ENCODE measurements at regions not wholly inside any gene's neighbourhood (a gene's known extent, or its start where the extent isn't known, plus 50 kb on each side); places are given as distances from the start of the nearest gene placed in this dataset.

DNA sequence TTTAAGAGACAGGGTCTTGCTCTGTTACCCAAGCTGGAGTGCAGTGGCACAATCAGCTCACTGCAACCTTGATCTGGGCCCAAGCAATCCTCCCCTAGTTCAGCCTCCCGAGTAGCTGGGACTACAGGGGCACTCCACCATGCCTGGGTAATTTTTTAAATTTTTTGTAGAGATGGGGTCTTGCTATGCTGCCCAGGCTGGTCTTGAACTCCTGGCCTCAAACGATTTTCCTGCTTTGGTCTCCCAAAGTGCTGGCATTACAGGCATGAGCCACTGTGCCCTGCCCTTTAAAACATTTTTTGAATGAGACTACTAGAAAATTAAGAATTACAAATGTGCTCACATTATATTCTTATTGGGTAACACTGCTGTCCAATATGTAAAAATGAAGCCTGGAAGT, 161.7 kb upstream of the FAM20A start:
- TF ChIP-seq, protein P1, sequence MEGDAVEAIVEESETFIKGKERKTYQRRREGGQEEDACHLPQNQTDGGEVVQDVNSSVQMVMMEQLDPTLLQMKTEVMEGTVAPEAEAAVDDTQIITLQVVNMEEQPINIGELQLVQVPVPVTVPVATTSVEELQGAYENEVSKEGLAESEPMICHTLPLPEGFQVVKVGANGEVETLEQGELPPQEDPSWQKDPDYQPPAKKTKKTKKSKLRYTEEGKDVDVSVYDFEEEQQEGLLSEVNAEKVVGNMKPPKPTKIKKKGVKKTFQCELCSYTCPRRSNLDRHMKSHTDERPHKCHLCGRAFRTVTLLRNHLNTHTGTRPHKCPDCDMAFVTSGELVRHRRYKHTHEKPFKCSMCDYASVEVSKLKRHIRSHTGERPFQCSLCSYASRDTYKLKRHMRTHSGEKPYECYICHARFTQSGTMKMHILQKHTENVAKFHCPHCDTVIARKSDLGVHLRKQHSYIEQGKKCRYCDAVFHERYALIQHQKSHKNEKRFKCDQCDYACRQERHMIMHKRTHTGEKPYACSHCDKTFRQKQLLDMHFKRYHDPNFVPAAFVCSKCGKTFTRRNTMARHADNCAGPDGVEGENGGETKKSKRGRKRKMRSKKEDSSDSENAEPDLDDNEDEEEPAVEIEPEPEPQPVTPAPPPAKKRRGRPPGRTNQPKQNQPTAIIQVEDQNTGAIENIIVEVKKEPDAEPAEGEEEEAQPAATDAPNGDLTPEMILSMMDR (IDR thresholded peaks at IDR 0.05), result no peak
- no peak for TF ChIP-seq POLR2A (IDR thresholded peaks at IDR 0.05)
- TF ChIP-seq EP300 (IDR thresholded peaks at IDR 0.05; ENCODE audit: low read depth), result no peak

All from transverse colon (tissue), 3 donors.